Caco-2 (cell line): ENCODE measurements at regions not wholly inside any gene's neighbourhood (a gene's known extent, or its start where the extent isn't known, plus 50 kb on each side); places are given as distances from the start of the nearest gene placed in this dataset.

Source experiments
- BruUV-seq: library from RNA; stranded (reverse); fragments of 400-500 nt; replicated peaks from 2 replicates; lab custom pipeline; 2021; lab: Mats Ljungman, UMichigan
- CTCF ChIA-PET: fragments of 300-600 bp; sonication (Branson Sonifier 250); formaldehyde crosslinking; loops from one replicate; lab custom pipeline; 2022; ENCODE audit warnings: antibody characterized with exemption; lab: Charles Lee
- POLR2A ChIA-PET: fragments of 300-600 bp; sonication (Branson Sonifier 250); formaldehyde crosslinking; loops from one replicate; lab custom pipeline; 2022; ENCODE audit warnings: antibody characterized with exemption; lab: Charles Lee
- DNase-seq, 2 experiments: peaks; one replicate each; pipeline versions ENCODE4 v3.0.0 to v3.0.0-alpha.2; 2020 to 2022
- H3K27me3 ChIP-seq: replicated peaks from 2 replicates; pipeline ENCODE4 v1.6.0; 2011; ENCODE audit warnings: low read length; ENCODE audit not compliant: control insufficient read depth, insufficient read depth
- H3K36me3 ChIP-seq: 2 replicates; pipeline ENCODE4 v1.5.1; 2011; ENCODE audit warnings: low read length; ENCODE audit not compliant: control insufficient read depth, insufficient read depth
- H3K4me1 ChIP-seq: fragments of 250-450 bp; sonication (Bioruptor Pico); 2 replicates; pipeline ENCODE4 v1.5.1; 2020; ENCODE audit warnings: mild to moderate bottlenecking
- H3K4me3 ChIP-seq: 2 replicates; pipeline ENCODE4 v1.5.1; 2011; ENCODE audit warnings: low read depth, mild to moderate bottlenecking, control low read depth, low read length
- H3K9me3 ChIP-seq: fragments of 250-450 bp; sonication (Bioruptor Pico); 2 replicates; pipeline ENCODE4 v1.5.1; 2020; ENCODE audit warnings: mild to moderate bottlenecking, moderate library complexity
- H3K27ac Mint-ChIP-seq: one replicate; pipeline ENCODE4 v1.8.0; 2022; ENCODE audit warnings: mixed read lengths; ENCODE audit not compliant: unreplicated experiment
- H3K27me3 Mint-ChIP-seq: one replicate; pipeline ENCODE4 v1.8.0; 2022; ENCODE audit warnings: mixed read lengths; ENCODE audit not compliant: insufficient read depth, unreplicated experiment
- H3K36me3 Mint-ChIP-seq: one replicate; pipeline ENCODE4 v1.8.0; 2022; ENCODE audit warnings: mild to moderate bottlenecking, mixed read lengths; ENCODE audit not compliant: insufficient read depth, unreplicated experiment
- H3K4me1 Mint-ChIP-seq: one replicate; pipeline ENCODE4 v1.8.0; 2022; ENCODE audit warnings: low read depth, mixed read lengths; ENCODE audit not compliant: unreplicated experiment
- H3K4me3 Mint-ChIP-seq: one replicate; pipeline ENCODE4 v1.8.0; 2022; ENCODE audit warnings: mild to moderate bottlenecking, moderate library complexity, mixed read lengths; ENCODE audit not compliant: unreplicated experiment
- H3K9me3 Mint-ChIP-seq: one replicate; pipeline ENCODE4 v1.8.0; 2022; ENCODE audit warnings: mixed read lengths; ENCODE audit not compliant: unreplicated experiment
- intact Hi-C: fragments of 100-400 bp; cut with micrococcal nuclease; formaldehyde crosslinking; loops from one replicate; pipeline ENCODE4 v1.10.0; 2022; ENCODE audit not compliant: unreplicated experiment
- TF ChIP-seq, protein P1 (sequence below), 2 experiments: fragments of 200-600 bp in 1 of 2; IDR thresholded peaks; 1 replicate in 1 of 2; 2 replicates in 1 of 2; pipeline versions ENCODE4 v1.5.1 to v1.8.0; 2011 to 2022; ENCODE audit warnings: antibody characterized with exemption in 1 of 2, control low read depth in 1 of 2, inconsistent platforms in 1 of 2, low read depth in 1 of 2, low read length in 1 of 2, mild to moderate bottlenecking in 1 of 2, moderate library complexity in 1 of 2; ENCODE audit not compliant: insufficient read depth in 1 of 2, severe bottlenecking in 1 of 2, unreplicated experiment in 1 of 2

DNA sequence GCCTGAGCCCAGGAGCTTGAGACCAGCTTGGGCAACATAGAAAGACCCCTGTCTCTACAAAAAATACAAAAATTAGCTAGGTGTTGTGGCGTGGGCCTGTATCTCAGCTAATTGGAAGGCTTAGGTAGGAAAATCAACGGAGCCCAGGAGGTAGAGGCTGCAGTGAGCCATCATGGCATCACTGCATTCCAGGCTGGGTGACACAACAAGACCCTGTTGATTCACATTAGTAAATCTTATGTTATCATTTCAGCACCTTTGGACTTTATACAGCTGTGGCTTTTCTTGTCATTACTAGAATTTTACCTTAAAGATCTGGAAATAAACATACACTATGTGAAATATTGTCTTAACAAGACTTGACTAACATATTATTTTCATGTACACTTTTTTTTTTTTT is 185.0 kb downstream of the ZNF608 start:
- H3K27ac Mint-ChIP-seq: no peak overlapping the region
- no TSS peak for BruUV-seq
- peaks cover 3% of the 10 kb centered on the region; the same call in 1 of the 2 replicates for H3K9me3 ChIP-seq
- no peaks in the 10 kb centered on the region for H3K27me3 ChIP-seq
- CTCF ChIA-PET: interaction anchor here (0.7 kb wide), 1 partner anchor 169 kb away, joined by 3 read pairs; no protein-coding TSS in a partner anchor
- H3K36me3 ChIP-seq: no peaks in the 10 kb centered on the region
- intact Hi-C loops: no loop called here
- no peaks in the 10 kb centered on the region for H3K27me3 Mint-ChIP-seq
- H3K36me3 Mint-ChIP-seq: no peaks in the 10 kb centered on the region
- no peaks in the 10 kb centered on the region for H3K4me1 ChIP-seq
- no peak overlapping the region for H3K4me3 ChIP-seq
- no peaks in the 10 kb centered on the region for H3K4me1 Mint-ChIP-seq
- peaks cover 6% of the 10 kb centered on the region for H3K9me3 Mint-ChIP-seq
- TF ChIP-seq, protein P1, sequence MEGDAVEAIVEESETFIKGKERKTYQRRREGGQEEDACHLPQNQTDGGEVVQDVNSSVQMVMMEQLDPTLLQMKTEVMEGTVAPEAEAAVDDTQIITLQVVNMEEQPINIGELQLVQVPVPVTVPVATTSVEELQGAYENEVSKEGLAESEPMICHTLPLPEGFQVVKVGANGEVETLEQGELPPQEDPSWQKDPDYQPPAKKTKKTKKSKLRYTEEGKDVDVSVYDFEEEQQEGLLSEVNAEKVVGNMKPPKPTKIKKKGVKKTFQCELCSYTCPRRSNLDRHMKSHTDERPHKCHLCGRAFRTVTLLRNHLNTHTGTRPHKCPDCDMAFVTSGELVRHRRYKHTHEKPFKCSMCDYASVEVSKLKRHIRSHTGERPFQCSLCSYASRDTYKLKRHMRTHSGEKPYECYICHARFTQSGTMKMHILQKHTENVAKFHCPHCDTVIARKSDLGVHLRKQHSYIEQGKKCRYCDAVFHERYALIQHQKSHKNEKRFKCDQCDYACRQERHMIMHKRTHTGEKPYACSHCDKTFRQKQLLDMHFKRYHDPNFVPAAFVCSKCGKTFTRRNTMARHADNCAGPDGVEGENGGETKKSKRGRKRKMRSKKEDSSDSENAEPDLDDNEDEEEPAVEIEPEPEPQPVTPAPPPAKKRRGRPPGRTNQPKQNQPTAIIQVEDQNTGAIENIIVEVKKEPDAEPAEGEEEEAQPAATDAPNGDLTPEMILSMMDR (IDR thresholded peaks at IDR 0.05; ENCODE audit: insufficient read depth in 1 of 2, low read depth in 1 of 2, low read length in 1 of 2, severe bottlenecking in 1 of 2, unreplicated experiment in 1 of 2): no peak
- POLR2A ChIA-PET: no interaction called here
- no peak overlapping the region for H3K4me3 Mint-ChIP-seq
- no peak for DNase-seq

DNA sequence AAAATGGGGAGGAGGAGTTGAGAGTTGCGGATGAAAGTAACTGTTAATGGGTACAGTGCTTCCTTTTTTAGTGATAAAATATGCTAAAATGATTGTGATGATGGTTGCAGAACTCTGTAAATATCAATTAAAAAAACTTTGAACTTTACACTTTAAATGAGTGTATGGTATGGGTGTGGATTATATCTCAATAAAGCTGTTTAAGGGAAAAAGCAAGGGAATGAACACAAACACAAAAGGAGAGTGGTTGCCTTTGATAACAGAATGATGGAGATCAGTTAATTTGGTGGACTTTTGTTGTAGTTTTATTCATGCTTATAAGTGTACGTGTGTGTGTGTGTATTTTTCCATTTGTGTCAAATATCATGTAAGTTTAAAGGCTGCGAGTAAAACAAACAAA is 186.1 kb downstream of the ZNF608 start:
- CTCF ChIA-PET: no interaction called here
- H3K4me3 Mint-ChIP-seq: no peak overlapping the region

DNA sequence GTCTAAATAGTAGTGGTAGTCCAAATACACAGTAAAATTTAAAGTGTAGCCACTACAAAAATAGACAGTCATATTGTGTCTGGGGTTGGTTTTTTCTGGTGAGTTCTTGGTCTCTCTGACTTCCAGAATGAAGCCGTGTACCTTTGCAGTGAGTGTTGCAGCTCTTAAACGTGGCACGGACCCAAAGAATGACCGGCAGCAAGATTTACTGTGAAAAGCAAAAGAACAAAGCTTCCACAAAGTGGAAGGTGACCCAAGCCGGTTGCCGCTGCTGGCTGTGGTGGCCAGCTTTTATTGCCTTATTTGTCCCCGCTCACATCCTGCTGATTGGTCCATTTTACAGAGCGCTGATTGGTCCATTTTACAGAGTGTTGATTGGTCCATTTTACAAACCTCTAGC is 188.7 kb downstream of the ZNF608 start:
- Histone ChIP-seq H3K4me1 (0 out of 2 replicates have a peak, but pooled peaks cover 3% of the 10 kb centered on the region), H3K4me3 (no peak overlapping the region), H3K27me3 (no peaks in the 10 kb centered on the region), H3K9me3 (peaks cover 3% of the 10 kb centered on the region; the same call in 1 of the 2 replicates), H3K36me3 (no peaks in the 10 kb centered on the region)
- intact Hi-C loops: no loop called here
- TF ChIP-seq, protein P1 (IDR thresholded peaks at IDR 0.05; ENCODE audit: insufficient read depth in 1 of 2, low read depth in 1 of 2, low read length in 1 of 2, severe bottlenecking in 1 of 2, unreplicated experiment in 1 of 2): no peak
- ChIA-PET POLR2A (no interaction called here), CTCF (no interaction called here)
- BruUV-seq: no TSS peak
- DNase-seq: no peak
- H3K4me3 Mint-ChIP-seq: no peak overlapping the region
- no peaks in the 10 kb centered on the region for H3K36me3 Mint-ChIP-seq
- H3K9me3 Mint-ChIP-seq: peaks cover 11% of the 10 kb centered on the region
- no peaks in the 10 kb centered on the region for H3K27me3 Mint-ChIP-seq
- H3K27ac Mint-ChIP-seq: no peak overlapping the region
- peaks cover 11% of the 10 kb centered on the region for H3K4me1 Mint-ChIP-seq

More for the DNA sequence above, 186.1 kb downstream of the ZNF608 start:
- peaks cover 3% of the 10 kb centered on the region for H3K4me1 Mint-ChIP-seq
- no peak overlapping the region for H3K27ac Mint-ChIP-seq
- H3K36me3 Mint-ChIP-seq: no peaks in the 10 kb centered on the region
- Histone ChIP-seq H3K4me3 (no peak overlapping the region), H3K9me3 (peaks cover 3% of the 10 kb centered on the region; the same call in 1 of the 2 replicates), H3K36me3 (no peaks in the 10 kb centered on the region), H3K27me3 (no peaks in the 10 kb centered on the region), H3K4me1 (no peaks in the 10 kb centered on the region)
- intact Hi-C loops: no loop called here
- peaks cover 11% of the 10 kb centered on the region for H3K9me3 Mint-ChIP-seq
- no TSS peak for BruUV-seq
- H3K27me3 Mint-ChIP-seq: no peaks in the 10 kb centered on the region
- TF ChIP-seq, protein P1 (IDR thresholded peaks at IDR 0.05; ENCODE audit: insufficient read depth in 1 of 2, low read depth in 1 of 2, low read length in 1 of 2, severe bottlenecking in 1 of 2, unreplicated experiment in 1 of 2): no peak
- DNase-seq: no peak
- POLR2A ChIA-PET: no interaction called here
